ENCODE measurements at regions not wholly inside any gene's neighbourhood (a gene's known extent, or its start where the extent isn't known, plus 50 kb on each side); places are given as distances from the start of the nearest gene placed in this dataset.

- H3K9me3 Mint-ChIP-seq = no peaks in the 10 kb centered on the region
- H3K4me1 Mint-ChIP-seq = no peaks in the 10 kb centered on the region
- H3K36me3 Mint-ChIP-seq = no peaks in the 10 kb centered on the region
- H3K27ac Mint-ChIP-seq = no peak overlapping the region
- no peak overlapping the region for H3K4me3 Mint-ChIP-seq
- DNase-seq = no peak
- no peak for ATAC-seq (replicated peaks)
- H3K27me3 Mint-ChIP-seq = no peaks in the 10 kb centered on the region
These were observed 53.9 kb upstream of the VGLL3 start for GRCh38 chr3:87044846-87045245.

DNA sequence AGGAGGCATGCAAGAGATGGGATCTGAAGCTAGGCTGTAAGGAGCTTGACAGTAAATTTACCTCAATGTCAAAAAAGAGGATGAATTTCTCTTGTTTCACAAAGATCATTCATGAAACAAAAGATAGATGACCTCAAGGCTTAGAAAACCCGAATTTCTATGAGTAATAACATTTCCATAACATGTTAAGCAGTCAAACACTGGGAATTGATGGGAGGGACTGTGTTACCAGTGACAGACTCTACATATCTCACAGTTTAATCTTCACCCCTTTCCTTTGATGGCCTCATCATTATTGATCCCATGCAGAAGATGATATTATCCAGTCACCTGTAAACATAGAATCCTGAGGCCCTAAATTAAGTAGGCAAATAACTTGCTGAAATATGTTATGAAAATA, 53.5 kb upstream of the VGLL3 start:
- no peaks in the 10 kb centered on the region for H3K36me3 Mint-ChIP-seq
- no peak overlapping the region for H3K27ac Mint-ChIP-seq
- no peaks in the 10 kb centered on the region for H3K27me3 Mint-ChIP-seq
- no peak overlapping the region for H3K4me3 Mint-ChIP-seq
- no peaks in the 10 kb centered on the region for H3K9me3 Mint-ChIP-seq
- ATAC-seq (replicated peaks) (no peak), DNase-seq (no peak)
- H3K4me1 Mint-ChIP-seq = no peaks in the 10 kb centered on the region

DNA sequence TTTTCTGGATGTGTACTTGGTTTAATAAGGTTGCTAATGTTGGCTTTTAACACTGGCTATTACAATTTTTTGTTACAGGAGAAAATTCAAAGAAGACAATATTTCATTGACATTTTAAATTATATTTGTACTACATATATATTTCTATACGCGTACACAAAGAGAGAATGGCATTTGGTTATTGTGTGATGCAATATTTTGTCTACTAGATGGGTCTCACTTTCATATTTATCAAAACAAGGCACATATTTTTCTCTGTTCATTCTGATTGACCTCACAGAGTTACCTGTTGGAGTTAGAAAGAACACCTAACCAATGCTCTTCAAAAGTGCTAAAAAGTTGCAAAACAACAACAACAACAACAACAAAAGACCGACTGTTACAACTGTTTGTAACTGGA, 50.2 kb upstream of the VGLL3 start:
- Mint-ChIP-seq H3K4me1 (no peaks in the 10 kb centered on the region), H3K36me3 (no peaks in the 10 kb centered on the region), H3K9me3 (no peaks in the 10 kb centered on the region), H3K27me3 (no peaks in the 10 kb centered on the region), H3K4me3 (no peak overlapping the region), H3K27ac (no peak overlapping the region)
- DNase-seq = no peak
- no peak for ATAC-seq (replicated peaks)
